Femur (tissue), 1 donor: ENCODE measurements at regions not wholly inside any gene's neighbourhood (a gene's known extent, or its start where the extent isn't known, plus 50 kb on each side); places are given as distances from the start of the nearest gene placed in this dataset.

ENCODE experiments used
- DNase-seq: peaks from one replicate; pipeline ENCODE4 v3.0.0-alpha.2; 2017

DNA sequence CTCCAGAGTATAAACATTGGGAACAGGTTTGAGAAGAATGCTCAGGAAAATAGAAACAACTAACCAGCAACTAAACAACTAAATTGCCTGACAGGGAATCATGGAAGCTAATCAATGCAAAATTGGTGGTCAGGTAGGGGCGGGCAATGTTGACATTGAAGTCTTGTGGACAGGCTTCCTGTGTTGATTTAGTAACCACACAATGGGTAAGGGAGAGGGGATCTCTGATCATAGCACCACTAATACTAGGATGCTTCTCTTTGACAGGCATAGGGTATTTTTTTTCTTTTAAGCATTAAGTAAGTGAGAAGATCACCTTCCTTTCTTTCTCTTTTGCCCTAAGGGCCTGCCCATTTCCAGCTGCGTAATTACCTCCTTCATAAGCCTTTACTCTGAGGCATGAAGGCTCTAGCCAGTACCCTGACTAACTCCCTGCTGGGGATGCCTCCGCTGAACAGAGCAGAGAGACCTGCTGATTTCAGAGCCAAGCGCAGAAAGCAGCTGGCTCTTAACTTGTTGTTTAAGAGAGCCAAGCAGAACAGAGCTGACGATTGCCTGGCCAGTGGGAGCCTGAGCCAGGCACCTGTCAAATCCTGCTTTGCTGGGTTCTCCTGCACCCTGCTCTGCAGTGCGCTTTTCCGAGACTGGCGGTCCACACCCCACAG is 118.7 kb downstream of the BMP2 start:
- peak; percentile 41 for DNase-seq

DNA sequence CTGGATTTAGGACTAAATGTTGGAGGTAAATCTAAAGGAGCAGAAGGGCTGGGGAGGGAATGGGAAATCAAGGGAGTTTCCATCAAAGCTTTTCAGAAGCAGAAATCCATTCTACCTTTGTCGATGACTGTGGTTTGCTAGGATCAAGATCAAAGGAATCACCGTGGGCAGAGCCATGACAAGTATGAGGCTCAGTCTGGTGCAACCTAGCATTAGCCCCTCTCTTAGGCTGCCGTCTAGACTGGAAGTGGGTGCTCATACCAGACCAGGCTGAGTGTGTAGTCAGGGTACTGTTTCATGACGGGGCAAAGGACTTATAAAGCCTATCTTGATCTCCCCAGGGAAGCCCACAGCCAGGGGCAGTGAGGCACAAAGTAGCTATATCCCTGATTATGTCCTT is 120.5 kb downstream of the BMP2 start:
- DNase-seq = no peak

DNA sequence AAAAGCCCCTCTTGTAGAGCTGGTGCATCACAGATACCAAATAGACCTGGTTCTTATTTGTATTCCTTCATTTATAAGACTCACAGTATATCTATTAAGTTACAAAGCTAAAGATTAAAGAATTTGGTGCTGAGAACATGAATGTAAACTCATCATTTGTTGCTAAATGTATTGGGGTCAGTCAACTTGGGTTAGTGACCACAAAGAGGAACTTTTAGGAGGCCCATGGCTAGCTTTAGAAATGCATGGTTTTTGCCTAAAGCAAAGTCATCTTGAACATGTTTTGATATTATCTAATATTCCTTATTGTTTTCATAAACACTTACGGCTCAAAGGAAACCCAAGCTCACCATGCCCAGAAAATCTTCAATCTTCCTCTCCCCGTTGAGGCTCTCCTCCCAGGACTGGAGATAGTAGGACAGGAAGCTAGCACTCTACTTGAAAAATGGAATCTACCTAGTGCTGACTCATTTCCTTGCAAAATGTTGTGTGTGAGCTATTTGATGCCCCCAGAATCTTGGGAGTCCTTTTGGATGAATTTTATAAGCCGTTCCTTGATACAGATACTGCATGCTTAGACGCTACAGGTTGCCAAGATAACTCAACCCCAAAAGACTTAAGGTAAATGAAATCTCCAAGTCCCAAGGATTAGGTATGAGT is 121.4 kb downstream of the BMP2 start:
- no peak for DNase-seq

DNA sequence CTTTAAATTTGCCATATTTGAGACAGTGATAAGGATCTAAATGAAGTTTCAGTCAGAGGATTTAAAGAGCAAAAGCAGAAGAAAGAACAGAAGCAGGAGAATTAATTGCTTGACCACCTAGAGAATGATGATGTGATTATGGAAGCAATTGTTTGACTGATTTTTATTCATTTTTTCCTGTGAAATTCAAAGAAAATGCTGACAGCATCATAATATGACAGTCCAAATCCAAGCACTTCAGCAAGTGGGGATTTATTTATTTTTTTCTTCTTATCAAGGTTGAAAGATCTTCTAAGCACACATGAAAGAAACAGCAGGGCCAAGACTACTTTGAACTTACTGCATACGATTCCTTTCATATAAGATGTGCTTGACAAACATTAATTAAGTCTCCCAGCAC is 125.2 kb downstream of the BMP2 start:
- DNase-seq = no peak

- DNase-seq = no peak
These were observed 131.4 kb downstream of the BMP2 start for GRCh38 chr20:6898928-6899327.

- no peak for DNase-seq
These were observed 139.4 kb downstream of the BMP2 start for GRCh38 chr20:6906871-6907270.

DNA sequence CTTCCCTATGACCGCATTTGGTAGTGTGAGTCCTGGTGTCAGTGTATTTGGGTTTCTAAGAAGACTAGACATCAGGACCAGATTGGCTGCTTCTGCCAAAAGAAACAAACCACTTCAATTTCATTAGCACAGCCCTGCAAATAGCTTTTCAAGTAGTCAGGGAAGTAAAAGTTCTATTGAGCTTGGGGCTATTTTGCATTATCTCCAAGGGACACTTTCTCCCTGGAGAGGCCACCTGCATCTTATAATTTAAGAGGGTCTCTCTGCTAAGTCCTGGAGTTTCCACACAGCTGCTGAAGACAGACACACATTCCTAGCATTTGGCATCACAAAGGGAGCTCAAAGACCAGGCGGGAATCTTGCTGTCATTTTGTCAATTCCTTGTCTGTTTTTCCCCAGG is 141.2 kb downstream of the BMP2 start:
- DNase-seq = no peak

DNA sequence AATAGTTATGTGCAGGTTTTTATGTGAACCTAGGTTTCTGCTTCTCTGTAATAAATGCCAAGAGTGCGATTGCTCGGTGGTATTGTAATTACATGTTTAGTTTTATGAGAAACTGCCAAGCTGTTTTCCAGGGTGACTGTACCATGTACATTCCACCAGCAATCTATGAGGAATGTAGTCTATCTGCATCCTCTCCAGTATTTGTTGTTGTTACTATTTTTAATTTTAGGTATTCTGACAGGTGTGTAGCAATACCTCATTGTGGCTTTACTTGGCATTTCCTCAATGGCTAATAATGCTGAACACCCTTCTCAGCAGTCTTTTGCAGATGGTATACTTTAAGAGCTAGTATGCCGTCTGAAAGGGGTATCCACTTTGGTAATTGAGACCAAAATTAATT is 142.1 kb downstream of the BMP2 start:
- DNase-seq = no peak

DNA sequence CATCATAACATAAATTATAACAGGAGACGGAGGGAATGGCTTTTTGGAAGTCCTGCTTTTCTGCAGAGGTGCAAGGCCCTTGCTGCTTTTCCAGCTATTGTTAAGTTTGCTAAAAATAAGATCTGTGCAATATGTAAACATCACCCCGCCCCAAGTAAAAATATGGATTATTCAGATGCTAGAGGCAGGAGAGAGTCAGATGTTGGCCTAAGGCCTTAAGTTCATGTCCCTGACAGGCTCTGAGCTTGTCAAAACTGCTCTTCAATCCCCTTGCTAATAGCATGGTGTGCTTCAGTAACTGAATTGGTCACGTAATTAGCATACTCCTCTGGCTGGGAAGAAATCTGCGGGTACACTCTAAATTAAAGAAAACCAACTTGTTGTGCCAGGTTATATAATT is 147.5 kb downstream of the BMP2 start:
- DNase-seq = no peak

GRCh38 chr20:6916938-6917337 is 149.5 kb downstream of the BMP2 start:
- no peak for DNase-seq

GRCh38 chr20:6919792-6920468 is 152.4 kb downstream of the BMP2 start:
- DNase-seq = peak; percentile 32

DNA sequence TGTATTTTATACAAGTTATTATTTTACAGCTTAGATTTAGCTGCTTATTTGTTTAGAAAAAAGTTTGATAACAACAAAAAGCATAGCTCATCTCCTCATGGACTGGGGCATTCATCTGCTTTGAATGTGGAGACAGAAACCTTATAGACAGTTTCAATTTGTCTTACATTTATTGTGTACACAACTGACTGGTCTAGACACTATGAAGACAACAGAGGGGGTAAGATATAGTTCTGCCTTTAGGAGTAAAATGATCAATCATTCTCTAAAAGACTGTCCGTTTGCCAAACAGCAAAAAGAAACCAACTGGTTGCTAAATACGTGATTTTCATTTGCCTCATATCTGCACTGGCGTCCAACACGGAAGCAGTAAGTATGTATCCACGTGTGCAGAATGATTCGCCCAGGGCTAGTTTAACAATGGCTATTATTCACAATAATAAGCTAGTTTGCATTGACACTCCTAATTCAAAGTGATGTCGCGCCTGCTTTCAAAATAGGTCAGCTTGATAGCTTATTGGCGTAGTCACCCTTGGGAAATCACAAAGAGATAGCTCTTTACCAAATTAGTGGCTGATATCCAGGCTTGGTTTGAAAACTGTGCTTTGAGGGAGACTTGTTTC is 153.6 kb downstream of the BMP2 start:
- no peak for DNase-seq

GRCh38 chr20:6921717-6922386 is 154.4 kb downstream of the BMP2 start:
- no peak for DNase-seq

- DNase-seq = no peak
These were observed 157.2 kb downstream of the BMP2 start for GRCh38 chr20:6924681-6925080.

- DNase-seq = no peak
These were observed 158.3 kb downstream of the BMP2 start for GRCh38 chr20:6925744-6926278.

DNA sequence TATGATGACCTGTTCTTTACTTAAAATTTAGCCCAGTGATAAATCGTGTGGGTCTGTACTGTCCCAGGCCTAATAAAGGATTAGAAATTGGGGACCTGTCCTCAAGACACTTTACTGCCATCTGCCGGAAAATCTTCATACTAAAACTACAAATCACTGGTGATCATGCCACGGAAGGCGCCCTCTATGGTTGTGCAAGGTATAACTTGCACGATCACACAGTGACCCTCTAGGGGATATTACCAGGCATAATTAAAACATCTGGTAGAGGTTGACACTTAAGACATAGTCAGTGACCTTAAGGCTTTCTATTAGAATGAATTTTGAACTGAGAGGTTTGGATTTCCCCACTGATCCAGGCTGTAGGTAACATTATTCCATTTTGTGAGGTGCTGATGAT is 172.6 kb downstream of the BMP2 start:
- DNase-seq = no peak

DNA sequence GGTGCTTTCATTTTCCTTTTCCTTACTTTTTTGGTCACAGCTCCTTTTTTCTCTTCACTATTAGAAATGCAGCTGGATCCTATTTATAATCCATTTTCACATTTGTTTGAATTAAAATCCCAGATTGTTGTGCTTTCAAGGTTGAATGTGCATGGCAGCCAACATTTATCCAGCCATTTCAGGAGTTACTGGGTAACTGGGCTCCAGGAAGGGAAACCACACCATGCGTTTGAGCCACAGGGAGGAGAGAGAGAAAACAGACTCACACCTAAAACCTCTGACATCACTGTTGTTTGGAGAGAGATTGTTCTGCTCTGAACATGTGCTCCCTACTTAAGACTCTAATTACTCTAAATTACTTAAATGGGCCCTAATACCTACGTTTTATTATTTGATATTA is 173.4 kb downstream of the BMP2 start:
- peak; percentile 33 for DNase-seq

GRCh38 chr20:6941571-6941970 is 174.1 kb downstream of the BMP2 start:
- no peak for DNase-seq

DNA sequence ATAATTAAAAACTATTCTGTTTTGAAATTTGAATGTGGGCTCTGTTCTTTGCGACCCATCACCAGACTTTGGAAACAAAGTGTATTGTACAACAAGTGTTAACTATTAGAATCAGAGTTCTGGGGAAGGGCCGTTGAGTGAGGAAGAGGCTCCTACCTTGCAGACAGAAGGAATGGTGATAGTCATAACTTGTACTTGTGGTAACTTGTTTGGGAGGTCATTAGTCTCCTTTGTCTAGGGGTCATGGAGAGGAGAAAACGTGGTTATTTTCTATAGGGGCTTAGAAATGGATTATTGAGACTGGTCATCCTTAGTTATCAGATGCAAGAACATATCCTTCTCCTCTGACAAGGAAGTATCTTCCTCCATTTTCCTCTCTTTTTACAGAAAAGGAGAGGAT is 174.8 kb downstream of the BMP2 start:
- no peak for DNase-seq

DNA sequence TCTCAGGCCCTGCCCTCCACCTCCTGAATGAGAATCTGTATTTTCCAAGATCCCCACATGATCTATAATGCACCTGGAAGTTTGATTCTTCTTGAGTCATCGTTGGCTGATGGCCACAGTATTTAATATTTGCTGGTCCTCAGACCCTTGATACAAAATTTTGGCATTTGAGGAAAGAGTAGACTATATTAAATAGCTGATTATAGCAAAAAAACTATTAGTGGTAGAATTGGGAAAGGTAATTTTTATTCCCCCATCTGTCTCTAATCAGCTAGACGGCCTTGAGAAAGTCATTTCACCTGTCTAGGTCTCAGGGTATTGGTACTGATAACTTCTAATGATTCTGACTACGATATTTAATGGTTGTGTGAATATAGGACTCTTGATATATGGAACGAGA is 176.8 kb downstream of the BMP2 start:
- no peak for DNase-seq

GRCh38 chr20:6953611-6954010 is 186.1 kb downstream of the BMP2 start:
- no peak for DNase-seq

- no peak for DNase-seq
These were observed 186.7 kb downstream of the BMP2 start for GRCh38 chr20:6954219-6954618.

- no peak for DNase-seq
These were observed 188.6 kb downstream of the BMP2 start for GRCh38 chr20:6956056-6956455.
